ENCODE measurements at regions not wholly inside any gene's neighbourhood (a gene's known extent, or its start where the extent isn't known, plus 50 kb on each side); places are given as distances from the start of the nearest gene placed in this dataset.
"Not testable (repeated sequence)": the region's sequence is repeated elsewhere in the genome, so short reads cannot be mapped to it uniquely, and the experiment has no call there.

DNA sequence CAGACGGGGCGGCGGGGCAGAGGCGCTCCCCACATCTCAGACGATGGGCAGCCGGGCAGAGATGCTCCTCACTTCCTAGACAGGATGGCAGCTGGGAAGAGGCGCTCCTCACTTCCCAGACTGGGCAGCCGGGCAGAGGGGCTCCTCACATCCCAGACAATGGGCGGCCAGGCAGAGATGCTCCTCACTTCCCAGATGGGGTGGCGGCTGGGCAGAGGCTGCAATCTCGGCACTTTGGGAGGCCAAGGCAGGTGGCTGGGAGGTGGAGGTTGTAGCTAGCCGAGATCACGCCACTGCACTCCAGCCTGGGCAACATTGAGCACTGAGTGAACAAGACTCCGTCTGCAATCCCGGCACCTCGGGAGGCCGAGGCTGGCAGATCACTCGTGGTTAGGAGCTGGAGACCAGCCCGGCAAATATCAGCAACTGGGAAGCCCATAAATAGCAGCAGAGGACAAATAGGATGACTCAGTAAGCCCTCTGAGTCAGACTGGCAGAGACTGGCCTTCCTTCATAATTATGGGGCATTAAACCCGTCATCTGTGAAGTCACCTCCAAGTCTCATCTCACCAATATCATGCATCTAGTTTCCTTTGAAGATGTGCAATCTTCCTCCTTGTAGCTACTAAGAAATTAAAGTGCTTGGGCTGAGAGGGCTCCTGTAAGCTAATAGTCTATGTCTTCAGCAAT lies 337.3 kb downstream of the GOLGA6L6 start:
- DNase-seq (ENCODE audit: extremely low read depth, low read depth), result not testable (repeated sequence)

DNA sequence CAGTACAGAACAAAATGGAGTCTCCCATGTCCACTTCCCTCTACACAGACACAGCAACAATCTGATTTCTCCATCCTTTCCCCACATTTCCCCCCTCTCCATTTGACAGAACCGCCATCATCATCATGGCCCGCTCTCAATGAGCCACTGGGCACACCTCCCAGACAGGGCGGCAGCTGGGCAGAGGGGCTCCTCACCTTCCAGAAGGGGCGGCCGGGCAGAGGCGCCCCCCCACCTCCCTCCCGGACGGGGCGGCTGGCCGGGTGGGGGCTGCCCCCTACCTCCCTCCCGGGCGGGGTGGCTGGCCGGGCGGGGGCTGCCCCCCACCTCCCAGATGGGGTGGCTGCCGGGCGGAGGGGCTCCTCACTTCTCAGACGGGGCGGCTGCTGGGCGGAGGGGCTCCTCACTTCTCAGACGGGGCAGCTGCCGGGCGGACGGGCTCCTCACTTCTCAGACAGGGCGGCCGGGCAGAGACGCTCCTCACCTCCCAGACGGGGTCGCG lies 337.9 kb downstream of the GOLGA6L6 start:
- DNase-seq (ENCODE audit: extremely low read depth, low read depth), result not testable (repeated sequence)

DNA sequence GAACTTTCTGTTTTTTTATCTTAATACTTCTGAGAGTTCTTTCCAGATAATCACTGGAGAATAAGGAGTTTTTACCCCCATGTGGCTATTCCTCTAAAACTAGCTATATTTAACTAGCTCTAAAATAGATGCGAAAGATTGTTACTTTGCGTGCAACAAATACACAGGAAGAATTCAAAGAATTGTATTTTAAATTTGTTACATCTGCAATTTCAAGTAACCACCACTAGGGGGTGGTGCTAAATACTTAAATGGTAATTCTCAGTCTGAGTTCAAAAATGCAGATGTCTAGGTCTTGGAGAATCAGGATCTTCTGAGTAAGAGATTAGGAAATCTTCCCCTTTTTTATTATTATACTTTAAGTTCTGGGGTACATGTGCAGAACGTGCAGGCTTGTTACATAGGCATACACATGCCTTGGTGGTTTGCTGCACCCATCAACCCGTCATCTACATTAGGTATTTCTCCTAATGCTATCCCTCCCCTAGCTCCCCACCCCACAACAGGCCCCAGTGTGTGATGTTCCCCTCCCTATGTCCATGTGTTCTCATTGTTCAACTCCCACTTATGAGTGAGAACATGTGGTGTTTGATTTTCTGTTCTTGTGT lies 346.9 kb downstream of the GOLGA6L6 start:
- DNase-seq (ENCODE audit: extremely low read depth, low read depth), result not testable (repeated sequence)

DNA sequence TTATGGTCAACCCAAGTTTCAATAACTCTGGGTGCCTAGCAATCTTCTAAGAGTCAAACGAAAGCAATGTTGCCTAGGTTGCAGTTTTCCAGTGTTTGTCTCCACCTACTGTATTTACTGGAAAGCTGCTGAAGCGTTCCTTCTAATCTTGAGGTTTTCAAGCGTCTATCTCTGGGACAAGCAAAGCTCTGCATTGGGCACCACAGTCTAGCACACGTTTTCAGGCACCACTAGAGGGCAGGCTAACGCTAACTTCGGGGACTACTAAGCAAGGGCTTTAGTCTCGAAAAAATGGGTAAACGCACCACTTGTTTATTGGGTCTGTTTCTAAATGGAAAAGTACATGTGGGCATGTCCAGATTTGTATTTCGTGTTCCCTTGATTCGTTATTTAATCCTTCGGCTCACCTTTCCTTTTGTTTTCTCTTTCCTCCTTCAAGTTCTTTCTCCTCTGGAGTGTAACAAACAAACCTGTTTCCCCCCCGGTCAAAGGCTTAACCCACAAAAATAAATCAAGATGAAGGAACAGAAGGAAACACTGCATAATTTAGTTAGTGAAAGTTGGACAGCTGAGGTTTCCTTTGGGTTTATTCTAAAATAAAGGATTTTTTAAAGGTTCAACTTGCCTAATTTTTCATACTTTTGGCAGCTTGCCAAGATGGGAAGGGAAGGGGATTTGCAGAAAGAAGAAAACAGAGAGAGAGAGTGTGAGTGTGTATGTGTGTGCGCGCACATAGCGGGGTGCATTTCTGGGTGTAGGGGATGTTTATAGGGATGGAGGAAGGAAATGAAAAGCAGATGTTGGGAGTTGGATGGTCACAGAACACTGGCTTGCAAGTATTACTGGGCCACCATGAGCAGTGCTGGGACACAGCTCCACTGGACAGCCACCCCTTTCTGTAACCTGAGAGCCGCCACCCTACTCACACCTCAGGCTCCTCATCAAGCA lies 348.3 kb downstream of the GOLGA6L6 start:
- DNase-seq (ENCODE audit: extremely low read depth, low read depth), result peak; percentile 66

DNA sequence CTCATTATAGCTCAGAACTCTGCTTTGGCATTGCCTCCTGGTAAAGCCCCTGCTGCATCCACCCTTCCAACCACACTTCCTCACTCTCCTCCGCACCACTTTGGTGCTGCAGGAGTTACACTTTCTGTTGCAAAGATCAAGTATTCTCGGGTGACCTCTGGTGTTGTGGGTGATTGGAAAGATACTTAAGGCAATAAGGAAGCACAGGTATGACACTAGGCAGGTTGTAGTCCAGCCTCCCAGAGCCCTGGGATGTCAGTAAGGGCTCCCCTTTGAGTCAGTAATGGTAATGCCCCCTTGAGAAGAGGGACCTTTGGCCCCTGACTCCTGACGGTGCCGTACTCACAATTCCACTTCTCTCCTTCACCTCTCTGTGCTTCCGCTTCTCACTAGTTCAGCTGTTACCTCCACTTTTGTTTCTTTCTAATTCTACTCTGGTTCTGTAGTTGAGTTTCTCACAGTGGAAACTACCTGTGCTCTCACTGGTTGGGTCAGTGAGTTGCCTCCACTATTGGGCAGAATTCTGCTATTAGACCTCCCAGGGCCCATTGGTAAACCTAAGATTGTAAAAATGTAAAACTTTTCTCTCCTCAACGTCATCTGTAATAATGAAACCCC lies 350.0 kb downstream of the GOLGA6L6 start:
- not testable (repeated sequence) for DNase-seq (ENCODE audit: extremely low read depth, low read depth)

DNA sequence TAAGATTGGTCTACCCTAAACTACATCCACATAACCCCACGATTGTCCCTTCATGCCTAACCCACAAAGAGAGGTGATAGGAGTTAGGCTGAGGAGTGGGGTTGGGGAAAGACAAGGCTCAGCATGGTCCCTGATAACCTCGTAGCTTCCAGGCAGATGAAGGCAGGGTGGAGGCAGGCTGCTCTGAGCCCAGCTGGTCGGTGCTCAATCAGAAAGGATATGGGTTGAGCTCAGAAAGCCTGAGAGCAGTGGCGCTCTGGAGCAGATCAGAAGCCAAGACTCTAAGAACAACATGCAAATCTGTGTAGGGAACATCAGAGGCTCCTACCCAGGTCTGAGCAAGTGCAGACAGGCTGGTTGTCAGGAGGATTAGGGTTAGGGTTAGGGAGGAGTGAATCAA lies 353.0 kb downstream of the GOLGA6L6 start:
- DNase-seq (ENCODE audit: extremely low read depth, low read depth), result not testable (repeated sequence)

DNA sequence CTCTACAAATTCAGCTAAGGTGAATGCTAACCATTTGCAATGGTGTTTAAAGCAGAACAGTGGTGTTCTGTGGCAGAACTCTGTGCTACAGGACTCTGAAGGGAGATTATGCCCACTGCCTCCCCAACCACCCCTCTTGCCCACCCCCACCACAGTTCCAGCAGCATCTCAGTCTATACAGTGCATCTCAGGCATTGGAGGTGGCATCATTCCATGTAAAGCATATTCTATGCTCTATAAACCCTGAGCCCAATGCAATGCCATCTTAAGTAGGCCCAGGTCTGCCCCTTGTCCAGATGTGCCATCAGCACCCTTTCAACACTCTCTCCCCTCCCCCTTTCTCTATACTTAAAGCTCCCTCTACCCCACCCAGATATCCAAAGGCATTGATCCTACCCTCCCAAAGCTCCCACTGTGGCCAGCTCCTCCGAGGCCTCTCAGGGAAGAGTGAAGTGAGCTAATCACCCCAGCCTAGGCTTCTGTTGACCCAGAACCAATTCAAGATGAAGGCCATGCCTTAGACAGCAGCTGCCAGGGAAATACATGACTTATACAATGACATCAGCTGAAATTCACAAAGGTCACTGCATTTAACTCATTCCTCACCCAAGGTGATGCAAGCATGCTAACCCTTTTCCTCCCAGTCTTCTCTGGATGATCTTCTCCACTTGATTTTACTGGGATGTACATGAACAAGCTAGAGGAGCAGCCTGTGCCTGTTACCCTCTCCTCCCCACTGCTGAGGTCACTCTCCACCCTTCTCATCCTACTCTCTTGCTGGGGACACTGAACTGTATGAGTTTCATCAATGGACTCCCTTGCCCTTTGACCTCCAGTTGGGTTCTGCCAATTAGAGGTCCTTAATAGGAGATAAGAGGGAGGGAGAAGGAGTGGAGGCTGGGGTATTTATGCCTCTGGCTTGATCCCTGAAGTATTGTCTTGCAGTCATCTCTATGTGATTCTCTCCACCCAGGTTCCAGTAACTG lies 353.9 kb downstream of the GOLGA6L6 start:
- not testable (repeated sequence) for DNase-seq (ENCODE audit: extremely low read depth, low read depth)

DNA sequence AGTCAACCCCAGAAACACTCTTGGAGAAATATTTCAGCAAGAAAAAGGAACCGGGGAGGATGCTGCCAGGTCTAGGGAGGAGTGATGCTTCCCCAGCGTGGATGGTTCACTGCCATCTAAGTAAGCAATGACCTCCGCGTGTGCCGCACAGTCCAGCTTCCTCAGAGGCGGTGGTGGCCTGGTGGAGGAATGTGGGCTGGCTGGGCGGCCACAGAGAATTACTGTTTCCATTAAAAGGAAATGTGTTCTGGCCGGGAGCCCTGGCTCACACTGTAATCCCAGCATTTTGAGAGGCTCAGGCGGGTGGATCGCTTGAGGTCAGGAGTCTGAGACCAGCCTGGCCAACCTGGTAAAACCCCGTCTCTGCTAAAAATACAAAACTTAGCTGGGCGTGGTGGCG lies 356.7 kb downstream of the GOLGA6L6 start:
- not testable (repeated sequence) for DNase-seq (ENCODE audit: extremely low read depth, low read depth)

DNA sequence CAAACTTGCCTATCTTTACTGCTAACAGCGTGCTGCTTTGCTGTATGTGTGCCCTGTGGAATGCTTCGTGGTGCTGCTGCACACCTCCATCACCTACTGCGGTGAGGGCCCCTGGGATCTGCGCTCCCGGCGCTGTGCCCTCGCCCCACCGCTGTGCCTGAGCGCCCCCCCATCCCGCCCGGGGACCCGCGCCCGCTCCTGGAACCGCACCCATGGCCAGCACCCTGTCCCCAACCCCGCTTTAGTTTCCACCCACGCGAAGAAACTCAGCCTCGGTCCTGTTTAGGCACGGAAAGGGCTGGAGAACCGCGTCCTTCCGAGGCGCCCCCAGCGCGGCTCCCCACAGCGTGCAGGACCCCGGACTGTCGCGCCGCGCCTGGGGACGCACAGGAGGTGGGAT lies 373.4 kb downstream of the GOLGA6L6 start:
- not testable (repeated sequence) for DNase-seq (ENCODE audit: extremely low read depth, low read depth)

DNA sequence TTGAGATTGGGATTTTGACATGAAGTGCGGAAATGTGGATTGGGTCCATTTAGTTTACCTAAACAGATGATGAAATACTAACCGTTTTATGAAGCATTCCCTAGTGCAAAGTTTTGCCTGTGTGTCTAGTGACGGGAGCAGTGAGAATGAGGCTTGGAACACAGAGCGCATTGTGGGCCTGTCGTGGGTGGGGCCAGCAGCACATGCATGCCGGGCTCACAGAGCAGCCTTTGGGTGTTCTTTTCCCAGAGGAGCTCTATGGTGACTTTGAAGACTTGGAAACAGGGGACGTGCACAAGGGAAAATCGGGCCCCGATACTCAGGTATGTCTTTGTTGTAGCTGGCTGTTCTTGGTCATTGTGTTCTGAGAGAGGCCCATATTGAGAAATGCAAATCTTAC lies 388.1 kb downstream of the GOLGA6L6 start:
- DNase-seq (ENCODE audit: extremely low read depth, low read depth), result not testable (repeated sequence)

DNA sequence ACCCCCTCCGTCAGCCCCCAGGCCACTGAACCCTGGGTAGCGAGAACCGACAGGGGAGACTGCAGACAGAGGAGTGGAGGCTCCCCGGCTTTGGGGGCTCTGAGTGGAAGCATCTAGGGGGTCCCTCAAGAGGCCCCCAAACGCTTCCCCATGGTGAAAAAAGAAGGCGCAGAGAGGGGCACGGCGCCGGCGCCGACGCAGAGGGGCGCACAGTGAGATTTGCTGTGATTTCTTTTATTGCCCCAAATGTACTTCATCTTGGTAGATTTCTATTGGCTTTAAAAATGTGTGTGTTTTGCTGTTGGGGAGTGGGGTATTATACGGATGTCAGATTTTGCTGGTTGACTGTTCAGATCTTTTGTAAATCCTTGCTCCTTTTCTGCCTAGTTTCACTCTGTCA lies 392.9 kb downstream of the GOLGA6L6 start:
- DNase-seq (ENCODE audit: extremely low read depth, low read depth), result not testable (repeated sequence)

DNA sequence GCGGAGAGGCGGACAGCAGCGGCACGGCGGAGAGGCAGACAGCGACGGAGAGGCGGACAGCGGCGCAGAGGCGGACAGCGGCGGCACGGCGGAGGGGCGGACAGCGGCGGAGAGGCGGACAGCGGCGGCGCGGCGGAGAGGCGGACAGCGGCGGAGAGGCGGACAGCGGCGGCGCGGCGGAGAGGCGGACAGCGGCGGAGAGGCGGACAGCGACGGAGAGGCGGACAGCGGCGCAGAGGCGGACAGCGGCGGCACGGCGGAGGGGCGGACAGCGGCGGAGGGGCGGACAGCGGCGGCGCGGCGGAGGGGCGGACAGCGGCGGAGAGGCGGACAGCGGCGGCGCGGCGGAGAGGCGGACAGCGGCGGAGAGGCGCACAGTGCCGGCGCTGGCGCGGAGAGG lies 393.6 kb downstream of the GOLGA6L6 start:
- DNase-seq (ENCODE audit: extremely low read depth, low read depth), result not testable (repeated sequence)

DNA sequence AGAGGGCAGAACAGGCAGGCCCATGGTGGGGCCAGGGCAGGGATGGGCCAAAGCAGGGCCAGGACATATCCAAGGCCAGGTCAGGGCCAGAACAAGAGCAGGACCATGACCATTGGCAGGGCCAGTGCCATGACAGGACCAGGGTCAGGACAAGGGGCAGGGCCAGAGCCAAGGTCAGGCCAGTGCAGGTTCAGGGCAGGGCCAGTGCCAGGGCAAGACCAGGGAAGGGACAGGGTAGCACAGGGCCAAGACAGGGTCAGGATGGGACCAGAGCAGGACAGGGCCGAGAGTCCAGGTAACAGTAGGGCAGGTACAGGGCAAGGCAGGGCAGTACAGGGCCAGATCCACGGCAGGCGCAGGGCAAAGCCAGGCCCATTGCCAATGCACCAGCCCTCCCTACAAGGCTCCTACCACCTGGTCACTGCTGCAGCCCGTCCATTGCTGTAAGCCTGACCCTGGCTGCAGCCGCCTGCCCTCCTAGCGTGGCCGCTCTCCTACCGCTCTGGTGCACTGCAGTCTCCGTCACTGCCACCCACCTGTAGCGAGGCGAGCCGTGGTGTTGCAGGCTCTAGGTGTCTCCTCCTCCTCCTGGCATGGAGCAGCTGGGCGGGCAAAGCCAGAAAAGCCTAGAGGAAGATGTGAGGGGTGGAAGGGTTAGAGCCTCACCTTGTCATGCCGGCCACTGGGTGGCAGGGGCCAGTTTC lies 397.1 kb downstream of the GOLGA6L6 start:
- not testable (repeated sequence) for DNase-seq (ENCODE audit: extremely low read depth, low read depth)

DNA sequence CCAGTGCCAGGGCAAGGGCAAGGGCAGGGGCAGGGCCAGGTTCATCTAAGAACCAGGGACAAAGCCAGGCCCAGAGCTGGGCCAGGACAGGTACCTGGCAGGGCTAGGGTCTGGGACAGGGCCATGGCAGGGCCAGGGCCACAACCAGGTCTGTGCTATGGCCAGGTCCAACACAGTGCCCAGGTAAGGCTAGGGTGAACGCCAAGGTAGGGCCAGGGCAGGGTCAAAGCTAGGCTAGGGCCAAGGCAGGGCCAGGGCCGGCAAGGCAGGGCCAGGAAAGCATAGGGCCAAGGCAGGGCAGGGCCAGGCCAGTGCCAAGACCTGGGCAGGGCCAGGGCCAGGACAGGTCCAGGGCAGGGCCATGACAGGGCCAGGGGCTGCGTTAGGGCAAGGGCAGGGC lies 398.7 kb downstream of the GOLGA6L6 start:
- not testable (repeated sequence) for DNase-seq (ENCODE audit: extremely low read depth, low read depth)

DNA sequence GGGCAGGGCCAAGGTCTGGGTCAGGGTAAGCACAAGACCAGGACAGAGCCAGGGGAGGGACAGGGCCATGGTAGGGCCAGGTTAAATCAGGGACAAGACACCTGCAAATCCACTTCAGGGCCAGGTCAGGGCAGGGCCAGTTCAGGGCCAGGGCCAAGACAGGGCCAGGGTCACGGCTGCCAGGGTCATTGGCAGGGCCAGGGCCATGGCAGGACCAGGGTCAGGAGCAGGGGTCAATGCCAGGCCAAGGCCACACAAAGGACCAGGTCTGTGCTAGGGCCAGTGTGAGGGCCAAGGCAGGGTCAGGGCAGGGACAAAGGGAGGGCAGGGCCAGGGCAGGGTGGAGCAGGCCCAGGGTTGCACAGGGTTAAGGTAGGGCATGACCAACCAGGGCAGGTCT lies 399.2 kb downstream of the GOLGA6L6 start:
- DNase-seq (ENCODE audit: extremely low read depth, low read depth), result not testable (repeated sequence)

DNA sequence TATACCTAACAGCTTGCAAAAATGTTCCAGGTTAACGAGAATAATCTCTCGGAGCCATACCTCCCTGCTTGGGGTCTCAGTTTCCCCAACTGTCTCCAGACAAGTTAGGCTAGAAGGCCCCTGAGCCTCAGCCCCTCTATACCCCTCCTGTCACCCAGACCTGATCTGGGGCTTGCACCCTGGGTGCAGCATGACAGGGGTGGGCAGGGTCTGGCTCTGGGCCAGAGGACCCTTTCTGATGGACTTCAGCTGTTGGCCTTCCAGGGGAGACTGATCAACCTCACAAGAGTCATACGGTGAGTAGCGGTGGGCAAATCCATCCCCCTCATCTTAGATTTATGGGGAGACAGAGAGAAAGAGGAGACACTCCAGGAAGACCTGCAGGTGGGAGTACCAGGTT lies 416.9 kb downstream of the GOLGA6L6 start:
- DNase-seq (ENCODE audit: extremely low read depth, low read depth), result not testable (repeated sequence)

DNA sequence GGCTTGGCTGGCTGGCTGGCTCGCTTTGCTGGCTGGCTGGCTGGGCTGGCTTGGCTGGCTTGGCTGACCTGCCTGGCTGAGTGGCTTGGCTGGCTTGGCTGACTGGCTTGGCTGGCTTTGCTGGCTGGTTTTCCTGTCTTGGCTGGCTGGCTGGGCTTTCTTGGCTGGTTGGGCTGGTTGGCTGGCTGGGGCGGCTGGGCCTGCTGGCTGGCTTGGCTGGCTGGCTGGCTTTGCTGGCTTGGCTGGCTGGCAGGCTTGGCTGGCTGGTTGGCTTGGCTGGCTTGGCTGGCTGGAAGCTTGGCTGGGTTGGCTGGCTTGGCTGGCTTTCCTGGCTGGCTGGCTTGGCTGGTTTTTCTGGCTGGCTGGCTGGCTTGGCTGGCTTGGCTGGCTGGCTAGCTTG lies 435.6 kb downstream of the GOLGA6L6 start:
- no peak for DNase-seq (ENCODE audit: extremely low read depth, low read depth)

DNA sequence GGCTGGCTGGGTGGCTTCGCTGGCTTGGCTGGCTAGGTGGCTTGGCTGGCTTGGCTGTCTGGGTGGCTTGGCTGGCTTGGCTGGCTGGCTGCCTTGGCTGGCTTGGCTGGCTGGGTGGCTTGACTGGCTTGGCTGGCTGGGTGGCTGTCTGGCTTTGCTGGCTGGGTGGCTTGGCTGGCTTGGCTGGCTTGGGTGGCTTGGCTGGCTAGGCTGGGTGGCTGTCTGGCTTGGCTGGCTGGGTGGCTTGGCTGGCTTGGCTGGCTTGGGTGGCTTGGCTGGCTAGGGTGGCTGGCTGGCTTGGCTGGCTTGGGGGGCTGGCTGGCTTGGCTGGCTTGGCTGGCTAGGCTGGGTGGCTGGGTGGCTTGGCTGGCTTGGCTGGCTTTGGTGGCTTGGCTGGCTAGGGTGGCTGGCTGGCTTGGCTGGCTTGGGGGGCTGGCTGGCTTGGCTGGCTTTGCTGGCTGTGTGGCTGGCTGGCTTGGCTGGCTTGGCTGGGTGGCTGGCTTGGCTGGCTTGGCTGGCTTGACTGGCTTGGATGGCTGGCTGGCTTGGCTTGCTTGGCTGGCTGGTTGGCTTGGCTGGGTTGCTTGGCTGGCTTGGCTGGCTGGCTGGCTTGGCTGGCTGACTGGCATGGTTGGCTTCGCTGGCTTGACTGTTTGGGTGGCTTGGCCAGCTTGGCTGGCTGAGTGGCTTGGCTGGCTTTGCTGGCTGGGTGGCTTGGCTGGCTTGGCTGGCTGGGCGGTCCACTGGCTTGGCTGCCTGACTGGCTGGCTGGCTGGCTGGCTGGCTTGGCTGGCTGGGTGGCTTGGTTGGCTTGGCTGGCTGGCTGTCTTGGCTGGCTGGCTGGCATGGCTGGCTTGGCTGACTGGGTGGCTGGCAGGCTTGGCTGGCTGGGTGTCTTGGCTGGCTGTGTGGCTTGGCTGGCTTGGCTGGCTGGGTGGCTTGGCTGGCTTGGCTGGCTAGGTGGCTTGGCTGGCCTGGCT lies 436.3 kb downstream of the GOLGA6L6 start:
- not testable (repeated sequence) for DNase-seq (ENCODE audit: extremely low read depth, low read depth)
